IPS-18a (cell line): ENCODE measurements at regions not wholly inside any gene's neighbourhood (a gene's known extent, or its start where the extent isn't known, plus 50 kb on each side); places are given as distances from the start of the nearest gene placed in this dataset.
"Not testable (repeated sequence)": the region's sequence is repeated elsewhere in the genome, so short reads cannot be mapped to it uniquely, and the experiment has no call there.

ENCODE experiments used
- H3K27ac ChIP-seq: one replicate; pipeline ENCODE4 v1.5.1; 2013; ENCODE audit warnings: low read length
- H3K27me3 ChIP-seq: one replicate; pipeline ENCODE4 v1.6.1; 2013; ENCODE audit warnings: mild to moderate bottlenecking, low read length; ENCODE audit not compliant: control insufficient read depth, insufficient read depth
- H3K36me3 ChIP-seq: one replicate; pipeline ENCODE4 v1.6.1; 2013; ENCODE audit warnings: low read depth, low read length; ENCODE audit not compliant: control insufficient read depth
- H3K4me1 ChIP-seq: one replicate; pipeline ENCODE4 v1.6.1; 2013; ENCODE audit warnings: low read depth, low read length; ENCODE audit not compliant: control insufficient read depth
- H3K4me3 ChIP-seq: one replicate; pipeline ENCODE4 v1.5.1; 2013; ENCODE audit warnings: low read length
- H3K9ac ChIP-seq: one replicate; pipeline ENCODE4 v1.6.1; 2013; ENCODE audit warnings: mild to moderate bottlenecking, low read length, moderate library complexity
- H3K9me3 ChIP-seq: one replicate; pipeline ENCODE4 v1.6.1; 2013; ENCODE audit warnings: low read depth, low read length; ENCODE audit not compliant: control insufficient read depth

DNA sequence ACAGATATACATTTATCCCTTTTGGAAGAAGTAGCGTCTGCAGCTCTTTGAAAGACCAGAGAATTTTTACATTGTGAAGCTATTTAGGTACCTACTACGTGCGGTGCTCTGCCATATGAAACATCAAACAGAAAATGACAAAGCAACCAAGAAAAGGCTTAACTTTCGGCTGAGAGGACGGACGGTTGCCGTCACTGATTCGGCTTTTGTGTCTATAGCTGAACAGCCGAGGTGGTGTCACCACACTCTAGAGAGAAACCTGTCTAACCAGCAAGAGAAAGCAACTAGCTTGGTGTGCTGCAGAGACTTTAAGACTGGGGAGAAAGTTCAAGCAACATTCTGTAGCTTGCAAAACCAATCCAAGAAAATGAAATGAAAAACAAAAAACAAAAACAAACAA is 145.5 kb downstream of the SHOX start:
- Histone ChIP-seq H3K36me3 (no peaks in the 10 kb centered on the region), H3K27me3 (no peaks in the 10 kb centered on the region), H3K9me3 (no peaks in the 10 kb centered on the region)

DNA sequence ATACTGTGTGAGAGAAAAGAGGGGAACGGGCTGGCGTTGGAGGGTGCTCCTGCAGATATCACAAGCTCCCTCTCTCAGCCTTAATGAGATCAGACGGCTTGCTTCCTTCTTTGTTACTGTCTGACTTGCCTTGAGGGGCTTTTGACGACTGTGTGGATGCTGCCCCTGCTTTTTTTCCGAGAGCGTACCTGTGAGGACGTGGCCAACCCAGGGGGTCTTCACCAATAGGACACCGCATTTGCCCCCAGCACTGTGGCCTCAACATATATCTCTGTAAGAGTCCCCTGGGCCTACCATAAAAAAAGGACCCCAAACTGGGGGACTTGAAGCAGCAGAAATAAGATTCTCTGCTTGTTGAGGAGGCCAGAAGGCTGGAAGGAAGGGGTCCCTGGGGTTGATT is 143.9 kb downstream of the SHOX start:
- H3K27me3 ChIP-seq = no peaks in the 10 kb centered on the region
- H3K36me3 ChIP-seq = no peaks in the 10 kb centered on the region
- H3K4me1 ChIP-seq = no peaks in the 10 kb centered on the region
- H3K4me3 ChIP-seq = no peak overlapping the region
- peaks cover 2% of the 10 kb centered on the region for H3K9me3 ChIP-seq
- no peak overlapping the region for H3K27ac ChIP-seq
- no peak overlapping the region for H3K9ac ChIP-seq

More for the DNA sequence above, 145.5 kb downstream of the SHOX start:
- Histone ChIP-seq H3K4me3 (no peak overlapping the region), H3K4me1 (no peaks in the 10 kb centered on the region), H3K9ac (no peak overlapping the region), H3K27ac (no peak overlapping the region)

GRCh38 chrX:773292-774025 is 142.9 kb downstream of the SHOX start:
- Histone ChIP-seq H3K36me3 (no peaks in the 10 kb centered on the region), H3K4me1 (no peaks in the 10 kb centered on the region), H3K9ac (no peak overlapping the region), H3K4me3 (no peak overlapping the region), H3K27me3 (no peaks in the 10 kb centered on the region), H3K9me3 (peaks cover 2% of the 10 kb centered on the region), H3K27ac (no peak overlapping the region)

DNA sequence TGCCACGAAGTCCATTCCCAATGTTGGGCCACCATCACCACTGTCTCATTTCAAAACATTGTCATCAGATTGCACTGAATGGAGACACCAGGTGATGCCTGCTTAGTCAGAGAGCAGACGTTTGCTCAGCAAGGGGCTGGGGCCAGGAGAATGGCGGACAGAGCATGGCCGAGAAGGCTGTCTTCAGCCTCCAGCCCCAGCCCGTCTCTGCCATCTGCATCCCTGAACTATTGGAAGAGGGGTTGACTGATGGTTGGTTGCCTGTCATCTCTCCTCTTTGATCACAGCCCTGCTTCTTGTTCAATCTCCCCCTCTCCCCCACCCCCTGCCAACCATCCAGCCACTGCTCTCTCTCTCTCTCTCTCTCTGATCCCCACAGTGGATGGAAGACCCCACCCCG is 140.9 kb downstream of the SHOX start:
- Histone ChIP-seq H3K36me3 (no peaks in the 10 kb centered on the region), H3K27ac (no peak overlapping the region), H3K9ac (no peak overlapping the region), H3K4me3 (no peak overlapping the region), H3K9me3 (peaks cover 7% of the 10 kb centered on the region), H3K4me1 (no peaks in the 10 kb centered on the region), H3K27me3 (no peaks in the 10 kb centered on the region)

GRCh38 chrX:769796-770195 is 139.2 kb downstream of the SHOX start:
- peaks cover 7% of the 10 kb centered on the region for H3K9me3 ChIP-seq
- no peak overlapping the region for H3K27ac ChIP-seq
- no peaks in the 10 kb centered on the region for H3K27me3 ChIP-seq
- H3K36me3 ChIP-seq = no peaks in the 10 kb centered on the region
- no peak overlapping the region for H3K9ac ChIP-seq
- no peak overlapping the region for H3K4me3 ChIP-seq
- H3K4me1 ChIP-seq = no peaks in the 10 kb centered on the region

DNA sequence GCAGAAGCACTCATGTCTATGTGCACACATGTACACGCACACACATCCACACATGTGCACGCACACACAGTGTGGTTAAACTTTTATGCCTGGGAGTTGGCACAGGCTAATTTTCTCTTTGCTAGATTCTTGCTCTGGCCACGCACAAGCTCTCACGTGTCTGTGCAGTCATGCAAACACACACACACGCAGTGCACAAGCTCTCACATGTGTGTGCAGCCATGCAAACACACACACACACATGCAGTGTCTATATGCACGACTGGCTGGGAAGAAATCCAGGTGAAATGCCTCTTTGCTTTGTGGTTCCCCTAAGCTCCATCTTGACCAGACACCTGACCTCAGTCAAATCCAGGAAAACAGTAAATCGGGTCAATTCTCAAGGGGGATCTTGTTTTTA is 138.0 kb downstream of the SHOX start:
- H3K36me3 ChIP-seq = no peaks in the 10 kb centered on the region
- H3K4me3 ChIP-seq = no peak overlapping the region
- H3K9me3 ChIP-seq = peaks cover 7% of the 10 kb centered on the region
- H3K27ac ChIP-seq = no peak overlapping the region
- no peaks in the 10 kb centered on the region for H3K4me1 ChIP-seq
- no peaks in the 10 kb centered on the region for H3K27me3 ChIP-seq
- H3K9ac ChIP-seq = no peak overlapping the region

GRCh38 chrX:758917-759316 is 128.3 kb downstream of the SHOX start:
- H3K27ac ChIP-seq = no peak overlapping the region
- no peak overlapping the region for H3K9ac ChIP-seq
- H3K4me3 ChIP-seq = no peak overlapping the region
- H3K4me1 ChIP-seq = no peaks in the 10 kb centered on the region
- no peaks in the 10 kb centered on the region for H3K27me3 ChIP-seq
- no peaks in the 10 kb centered on the region for H3K36me3 ChIP-seq
- H3K9me3 ChIP-seq = peaks cover 3% of the 10 kb centered on the region

- Histone ChIP-seq H3K27me3 (no peaks in the 10 kb centered on the region), H3K4me3 (no peak overlapping the region), H3K9me3 (peaks cover 5% of the 10 kb centered on the region), H3K36me3 (no peaks in the 10 kb centered on the region), H3K27ac (no peak overlapping the region), H3K4me1 (no peaks in the 10 kb centered on the region), H3K9ac (no peak overlapping the region)
Measured at GRCh38 chrX:750812-751211, 120.2 kb downstream of the SHOX start.

- Histone ChIP-seq H3K36me3 (no peaks in the 10 kb centered on the region), H3K27ac (no peak overlapping the region), H3K9ac (no peak overlapping the region), H3K9me3 (peaks cover 7% of the 10 kb centered on the region), H3K4me3 (no peak overlapping the region), H3K4me1 (no peaks in the 10 kb centered on the region), H3K27me3 (no peaks in the 10 kb centered on the region)
Measured at GRCh38 chrX:750263-750662, 119.7 kb downstream of the SHOX start.

GRCh38 chrX:747176-747575 is 116.6 kb downstream of the SHOX start:
- Histone ChIP-seq H3K9ac (no peak overlapping the region), H3K4me1 (no peaks in the 10 kb centered on the region), H3K27ac (no peak overlapping the region), H3K36me3 (no peaks in the 10 kb centered on the region), H3K27me3 (no peaks in the 10 kb centered on the region), H3K9me3 (peaks cover 13% of the 10 kb centered on the region), H3K4me3 (no peak overlapping the region)

DNA sequence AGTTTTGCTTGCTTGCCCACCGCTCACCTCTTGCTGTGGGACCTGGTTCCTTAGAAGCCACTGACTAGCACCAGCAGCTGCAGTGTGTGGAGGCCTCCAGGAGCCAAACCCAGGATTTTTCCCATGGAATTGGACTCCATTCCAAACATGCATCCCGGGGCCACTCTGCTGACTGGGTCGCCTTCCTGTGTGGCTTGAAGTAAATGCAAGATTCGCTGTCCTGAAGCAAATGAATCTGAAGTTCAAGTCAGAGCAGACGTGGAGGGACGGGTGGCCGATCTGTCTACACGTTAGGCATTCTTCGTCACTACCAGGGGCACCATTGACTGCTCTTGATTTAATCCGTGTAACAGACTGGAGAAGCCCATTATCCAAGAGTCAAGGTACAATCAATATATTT is 109.0 kb downstream of the SHOX start:
- no peak overlapping the region for H3K9ac ChIP-seq
- H3K9me3 ChIP-seq = peaks cover 9% of the 10 kb centered on the region
- H3K27ac ChIP-seq = no peak overlapping the region
- H3K36me3 ChIP-seq = no peaks in the 10 kb centered on the region
- H3K4me3 ChIP-seq = no peak overlapping the region
- H3K27me3 ChIP-seq = no peaks in the 10 kb centered on the region
- no peaks in the 10 kb centered on the region for H3K4me1 ChIP-seq

- H3K9ac ChIP-seq, H3K4me1 ChIP-seq, H3K27me3 ChIP-seq, H3K27ac ChIP-seq, H3K36me3 ChIP-seq, H3K4me3 ChIP-seq, H3K9me3 ChIP-seq: not testable (repeated sequence)
Measured at GRCh38 chrX:737021-737420, 106.4 kb downstream of the SHOX start.
